ENCODE measurements at regions not wholly inside any gene's neighbourhood (a gene's known extent, or its start where the extent isn't known, plus 50 kb on each side); places are given as distances from the start of the nearest gene placed in this dataset.

DNA sequence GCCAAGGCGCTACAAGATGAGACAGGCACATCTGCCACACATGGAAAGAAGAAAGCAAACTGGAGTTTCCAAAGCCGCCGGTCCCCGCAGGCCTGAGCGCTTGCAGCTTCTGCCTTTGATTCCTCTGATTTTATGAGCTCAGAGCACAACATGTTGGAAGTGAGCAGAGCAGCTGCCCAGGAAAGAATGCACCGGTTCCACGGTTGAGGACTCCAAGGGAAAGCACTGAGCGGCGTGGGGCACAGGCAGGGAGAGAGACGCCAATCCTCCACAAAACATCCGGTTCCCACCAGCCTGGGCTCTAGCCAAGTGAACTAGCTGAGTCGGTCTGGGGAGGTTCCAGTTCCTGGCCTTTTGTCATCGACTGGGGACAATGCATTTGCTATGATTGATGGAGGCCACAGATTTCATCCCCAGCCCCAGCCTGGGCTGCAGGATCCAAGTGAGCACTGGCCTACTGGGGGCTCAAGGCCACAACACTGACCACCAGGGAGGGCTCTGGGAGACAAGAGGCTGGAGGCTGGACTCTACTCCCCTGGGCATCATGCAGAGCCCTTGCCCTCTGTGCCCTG is 253.1 kb upstream of the IRF2BP2 start (continued):
- TF ChIP-seq, protein P1, sequence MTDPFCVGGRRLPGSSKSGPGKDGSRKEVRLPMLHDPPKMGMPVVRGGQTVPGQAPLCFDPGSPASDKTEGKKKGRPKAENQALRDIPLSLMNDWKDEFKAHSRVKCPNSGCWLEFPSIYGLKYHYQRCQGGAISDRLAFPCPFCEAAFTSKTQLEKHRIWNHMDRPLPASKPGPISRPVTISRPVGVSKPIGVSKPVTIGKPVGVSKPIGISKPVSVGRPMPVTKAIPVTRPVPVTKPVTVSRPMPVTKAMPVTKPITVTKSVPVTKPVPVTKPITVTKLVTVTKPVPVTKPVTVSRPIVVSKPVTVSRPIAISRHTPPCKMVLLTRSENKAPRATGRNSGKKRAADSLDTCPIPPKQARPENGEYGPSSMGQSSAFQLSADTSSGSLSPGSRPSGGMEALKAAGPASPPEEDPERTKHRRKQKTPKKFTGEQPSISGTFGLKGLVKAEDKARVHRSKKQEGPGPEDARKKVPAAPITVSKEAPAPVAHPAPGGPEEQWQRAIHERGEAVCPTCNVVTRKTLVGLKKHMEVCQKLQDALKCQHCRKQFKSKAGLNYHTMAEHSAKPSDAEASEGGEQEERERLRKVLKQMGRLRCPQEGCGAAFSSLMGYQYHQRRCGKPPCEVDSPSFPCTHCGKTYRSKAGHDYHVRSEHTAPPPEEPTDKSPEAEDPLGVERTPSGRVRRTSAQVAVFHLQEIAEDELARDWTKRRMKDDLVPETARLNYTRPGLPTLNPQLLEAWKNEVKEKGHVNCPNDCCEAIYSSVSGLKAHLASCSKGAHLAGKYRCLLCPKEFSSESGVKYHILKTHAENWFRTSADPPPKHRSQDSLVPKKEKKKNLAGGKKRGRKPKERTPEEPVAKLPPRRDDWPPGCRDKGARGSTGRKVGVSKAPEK (CRISPR knock-in tag; IDR thresholded peaks at IDR 0.05; ENCODE audit: borderline replicate concordance), result no peak
- no peak; the same call in 1 of the 2 replicates for TF ChIP-seq ZNF281 (CRISPR knock-in tag; IDR thresholded peaks at IDR 0.05; ENCODE audit: borderline replicate concordance)
- TF ChIP-seq FOSL2 (CRISPR knock-in tag; IDR thresholded peaks at IDR 0.05), result 0 out of 2 replicates have a peak, but pooled peaks have one; percentile 19
- TF ChIP-seq PHF20 (CRISPR knock-in tag; IDR thresholded peaks at IDR 0.05), result no peak
- TF ChIP-seq ZNF263 (CRISPR knock-in tag; IDR thresholded peaks at IDR 0.05), result peak; percentile 59; the same call in 1 of the 2 replicates
- TF ChIP-seq ZNF333 (CRISPR knock-in tag; IDR thresholded peaks at IDR 0.05; ENCODE audit: borderline replicate concordance), result no peak
- TF ChIP-seq, protein P2, sequence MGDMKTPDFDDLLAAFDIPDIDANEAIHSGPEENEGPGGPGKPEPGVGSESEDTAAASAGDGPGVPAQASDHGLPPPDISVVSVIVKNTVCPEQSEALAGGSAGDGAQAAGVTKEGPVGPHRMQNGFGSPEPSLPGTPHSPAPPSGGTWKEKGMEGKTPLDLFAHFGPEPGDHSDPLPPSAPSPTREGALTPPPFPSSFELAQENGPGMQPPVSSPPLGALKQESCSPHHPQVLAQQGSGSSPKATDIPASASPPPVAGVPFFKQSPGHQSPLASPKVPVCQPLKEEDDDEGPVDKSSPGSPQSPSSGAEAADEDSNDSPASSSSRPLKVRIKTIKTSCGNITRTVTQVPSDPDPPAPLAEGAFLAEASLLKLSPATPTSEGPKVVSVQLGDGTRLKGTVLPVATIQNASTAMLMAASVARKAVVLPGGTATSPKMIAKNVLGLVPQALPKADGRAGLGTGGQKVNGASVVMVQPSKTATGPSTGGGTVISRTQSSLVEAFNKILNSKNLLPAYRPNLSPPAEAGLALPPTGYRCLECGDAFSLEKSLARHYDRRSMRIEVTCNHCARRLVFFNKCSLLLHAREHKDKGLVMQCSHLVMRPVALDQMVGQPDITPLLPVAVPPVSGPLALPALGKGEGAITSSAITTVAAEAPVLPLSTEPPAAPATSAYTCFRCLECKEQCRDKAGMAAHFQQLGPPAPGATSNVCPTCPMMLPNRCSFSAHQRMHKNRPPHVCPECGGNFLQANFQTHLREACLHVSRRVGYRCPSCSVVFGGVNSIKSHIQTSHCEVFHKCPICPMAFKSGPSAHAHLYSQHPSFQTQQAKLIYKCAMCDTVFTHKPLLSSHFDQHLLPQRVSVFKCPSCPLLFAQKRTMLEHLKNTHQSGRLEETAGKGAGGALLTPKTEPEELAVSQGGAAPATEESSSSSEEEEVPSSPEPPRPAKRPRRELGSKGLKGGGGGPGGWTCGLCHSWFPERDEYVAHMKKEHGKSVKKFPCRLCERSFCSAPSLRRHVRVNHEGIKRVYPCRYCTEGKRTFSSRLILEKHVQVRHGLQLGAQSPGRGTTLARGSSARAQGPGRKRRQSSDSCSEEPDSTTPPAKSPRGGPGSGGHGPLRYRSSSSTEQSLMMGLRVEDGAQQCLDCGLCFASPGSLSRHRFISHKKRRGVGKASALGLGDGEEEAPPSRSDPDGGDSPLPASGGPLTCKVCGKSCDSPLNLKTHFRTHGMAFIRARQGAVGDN (CRISPR knock-in tag; IDR thresholded peaks at IDR 0.05), result peak; percentile 97
- no peak for TF ChIP-seq IRX3 (CRISPR knock-in tag; IDR thresholded peaks at IDR 0.05; ENCODE audit: borderline replicate concordance, low read depth)
- TF ChIP-seq IRF2 (CRISPR knock-in tag; IDR thresholded peaks at IDR 0.05), result no peak
- no peak for TF ChIP-seq ZNF235 (CRISPR knock-in tag; IDR thresholded peaks at IDR 0.05; ENCODE audit: borderline replicate concordance)
- TF ChIP-seq ZSCAN29 (CRISPR knock-in tag; conservative IDR thresholded peaks at IDR 0.05), result no peak
- TF ChIP-seq, protein P3, sequence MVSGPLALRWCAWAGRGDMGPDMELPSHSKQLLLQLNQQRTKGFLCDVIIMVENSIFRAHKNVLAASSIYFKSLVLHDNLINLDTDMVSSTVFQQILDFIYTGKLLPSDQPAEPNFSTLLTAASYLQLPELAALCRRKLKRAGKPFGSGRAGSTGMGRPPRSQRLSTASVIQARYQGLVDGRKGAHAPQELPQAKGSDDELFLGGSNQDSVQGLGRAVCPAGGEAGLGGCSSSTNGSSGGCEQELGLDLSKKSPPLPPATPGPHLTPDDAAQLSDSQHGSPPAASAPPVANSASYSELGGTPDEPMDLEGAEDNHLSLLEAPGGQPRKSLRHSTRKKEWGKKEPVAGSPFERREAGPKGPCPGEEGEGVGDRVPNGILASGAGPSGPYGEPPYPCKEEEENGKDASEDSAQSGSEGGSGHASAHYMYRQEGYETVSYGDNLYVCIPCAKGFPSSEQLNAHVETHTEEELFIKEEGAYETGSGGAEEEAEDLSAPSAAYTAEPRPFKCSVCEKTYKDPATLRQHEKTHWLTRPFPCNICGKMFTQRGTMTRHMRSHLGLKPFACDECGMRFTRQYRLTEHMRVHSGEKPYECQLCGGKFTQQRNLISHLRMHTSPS (CRISPR knock-in tag; IDR thresholded peaks at IDR 0.05; ENCODE audit: low read depth), result peak; percentile 70; the same call in 1 of the 2 replicates
- TF ChIP-seq, protein P4, sequence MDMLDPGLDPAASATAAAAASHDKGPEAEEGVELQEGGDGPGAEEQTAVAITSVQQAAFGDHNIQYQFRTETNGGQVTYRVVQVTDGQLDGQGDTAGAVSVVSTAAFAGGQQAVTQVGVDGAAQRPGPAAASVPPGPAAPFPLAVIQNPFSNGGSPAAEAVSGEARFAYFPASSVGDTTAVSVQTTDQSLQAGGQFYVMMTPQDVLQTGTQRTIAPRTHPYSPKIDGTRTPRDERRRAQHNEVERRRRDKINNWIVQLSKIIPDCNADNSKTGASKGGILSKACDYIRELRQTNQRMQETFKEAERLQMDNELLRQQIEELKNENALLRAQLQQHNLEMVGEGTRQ (IDR thresholded peaks at IDR 0.05; ENCODE audit: low read depth, low read length), result no peak
- TF ChIP-seq, protein P4 (CRISPR knock-in tag; IDR thresholded peaks at IDR 0.05; ENCODE audit: borderline replicate concordance), result no peak
- no peak for TF ChIP-seq CC2D1A (CRISPR knock-in tag; IDR thresholded peaks at IDR 0.05)
